ENCODE measurements at regions not wholly inside any gene's neighbourhood (a gene's known extent, or its start where the extent isn't known, plus 50 kb on each side); places are given as distances from the start of the nearest gene placed in this dataset.

- TF ChIP-seq CTCF (IDR thresholded peaks at IDR 0.05): no peak
- no peak for TF ChIP-seq POLR2AphosphoS5 (IDR thresholded peaks at IDR 0.05)
- no peak for TF ChIP-seq EP300 (IDR thresholded peaks at IDR 0.05)
- TF ChIP-seq POLR2A (IDR thresholded peaks at IDR 0.05): no peak
Observed at GRCh38 chr6:95285881-95286280, 291.5 kb upstream of the MANEA start.
